RWPE2 (cell line): ENCODE measurements at regions not wholly inside any gene's neighbourhood (a gene's known extent, or its start where the extent isn't known, plus 50 kb on each side); places are given as distances from the start of the nearest gene placed in this dataset.

Experiments
- ATAC-seq: fragments of 200-7000 bp; cut with Tn5 transposase; 3 replicates; pipeline ENCODE4 v1.9.1; 2021; ENCODE audit warnings: low read depth
- DNase-seq: peaks from one replicate; pipeline ENCODE4 v3.0.0-alpha.2; 2020; ENCODE audit warnings: low spot score
- H3K27ac ChIP-seq: fragments of 450-650 bp; 2 replicates; pipeline ENCODE4 v1.5.1; 2017; ENCODE audit warnings: mild to moderate bottlenecking; ENCODE audit not compliant: poor library complexity, severe bottlenecking
- H3K27me3 ChIP-seq: fragments of 250-450 bp; sonication (Bioruptor Pico); 2 replicates; pipeline ENCODE4 v1.5.1; 2021; ENCODE audit warnings: mild to moderate bottlenecking, moderate library complexity; ENCODE audit not compliant: insufficient read depth, poor library complexity, severe bottlenecking
- H3K36me3 ChIP-seq: fragments of 250-450 bp; sonication (Bioruptor Pico); 2 replicates; pipeline ENCODE4 v1.5.1; 2020; ENCODE audit warnings: low read depth, mild to moderate bottlenecking, moderate library complexity
- H3K4me1 ChIP-seq: fragments of 250-450 bp; sonication (Bioruptor Pico); 2 replicates; pipeline ENCODE4 v1.5.1; 2021; ENCODE audit warnings: mild to moderate bottlenecking, moderate library complexity; ENCODE audit not compliant: insufficient read depth, poor library complexity, severe bottlenecking
- H3K4me3 ChIP-seq: fragments of 250-450 bp; sonication (Bioruptor Pico); 2 replicates; pipeline ENCODE4 v1.5.1; 2021; ENCODE audit warnings: mild to moderate bottlenecking, moderate library complexity; ENCODE audit not compliant: severe bottlenecking
- H3K9me3 ChIP-seq: fragments of 250-450 bp; sonication (Bioruptor Pico); 2 replicates; pipeline ENCODE4 v1.5.1; 2021; ENCODE audit warnings: mild to moderate bottlenecking, moderate library complexity; ENCODE audit not compliant: severe bottlenecking
- CTCF ChIP-seq: fragments of 450-650 bp; IDR thresholded peaks from one replicate; pipeline ENCODE4 v1.5.1; 2017; ENCODE audit warnings: mild to moderate bottlenecking, moderate library complexity; ENCODE audit not compliant: poor library complexity, severe bottlenecking

- Histone ChIP-seq H3K36me3 (no peaks in the 10 kb centered on the region), H3K9me3 (no peaks in the 10 kb centered on the region), H3K4me1 (no peaks in the 10 kb centered on the region), H3K27ac (no peak overlapping the region), H3K27me3 (no peaks in the 10 kb centered on the region), H3K4me3 (no peak overlapping the region)
- no peak for TF ChIP-seq CTCF
- ATAC-seq (no peak), DNase-seq (no peak)
These were observed 580.1 kb downstream of the CCSER2 start for GRCh38 chr10:84908491-84908890.

GRCh38 chr10:84921701-84922100 lies 593.3 kb downstream of the CCSER2 start:
- H3K27ac ChIP-seq = no peak overlapping the region
- no peaks in the 10 kb centered on the region for H3K36me3 ChIP-seq
- H3K4me1 ChIP-seq = no peaks in the 10 kb centered on the region
- no peaks in the 10 kb centered on the region for H3K27me3 ChIP-seq
- ATAC-seq = no peak
- no peaks in the 10 kb centered on the region for H3K9me3 ChIP-seq
- H3K4me3 ChIP-seq = no peak overlapping the region
- no peak for TF ChIP-seq CTCF
- no peak for DNase-seq

- Histone ChIP-seq H3K27me3 (no peaks in the 10 kb centered on the region), H3K4me3 (no peak overlapping the region), H3K27ac (no peak overlapping the region), H3K4me1 (no peaks in the 10 kb centered on the region), H3K9me3 (no peaks in the 10 kb centered on the region), H3K36me3 (no peaks in the 10 kb centered on the region)
- no peak for TF ChIP-seq CTCF
- DNase-seq = no peak
- ATAC-seq = no peak
These were observed 595.7 kb downstream of the CCSER2 start for GRCh38 chr10:84924131-84924530.

- Histone ChIP-seq H3K4me1 (no peaks in the 10 kb centered on the region), H3K4me3 (no peak overlapping the region), H3K9me3 (no peaks in the 10 kb centered on the region), H3K27me3 (no peaks in the 10 kb centered on the region), H3K27ac (no peak overlapping the region), H3K36me3 (no peaks in the 10 kb centered on the region)
- TF ChIP-seq CTCF = no peak
- ATAC-seq (no peak), DNase-seq (no peak)
These were observed 597.1 kb downstream of the CCSER2 start for GRCh38 chr10:84925495-84925894.

GRCh38 chr10:84933402-84933801 lies 605.0 kb downstream of the CCSER2 start:
- H3K27ac ChIP-seq = no peak overlapping the region
- no peak overlapping the region for H3K4me3 ChIP-seq
- no peaks in the 10 kb centered on the region for H3K4me1 ChIP-seq
- ATAC-seq (no peak), DNase-seq (no peak)
- no peaks in the 10 kb centered on the region for H3K27me3 ChIP-seq
- no peaks in the 10 kb centered on the region for H3K9me3 ChIP-seq
- TF ChIP-seq CTCF = no peak
- no peaks in the 10 kb centered on the region for H3K36me3 ChIP-seq
